ENCODE measurements at regions not wholly inside any gene's neighbourhood (a gene's known extent, or its start where the extent isn't known, plus 50 kb on each side); places are given as distances from the start of the nearest gene placed in this dataset.

- TF ChIP-seq EZH2 (IDR thresholded peaks at IDR 0.05; ENCODE audit: borderline replicate concordance, low read depth, low read length, poor library complexity, severe bottlenecking) = no peak
- TF ChIP-seq CTCF (conservative IDR thresholded peaks at IDR 0.05; ENCODE audit: low read depth, low read length) = no peak
Measured at GRCh38 chr3:194817936-194818335, 132.3 kb downstream of the FAM43A start.
